Suppressor macrophage (primary cell): ENCODE measurements at regions not wholly inside any gene's neighbourhood (a gene's known extent, or its start where the extent isn't known, plus 50 kb on each side); places are given as distances from the start of the nearest gene placed in this dataset.

ENCODE experiments used
- DNase-seq, 4 experiments: peaks; one replicate each; pipeline ENCODE4 v3.0.0-alpha.2; 2020 to 2022

GRCh38 chr9:111195766-111196165 is 134.3 kb downstream of the OR2K2 start:
- DNase-seq = no peak

GRCh38 chr9:111193095-111193494 is 136.9 kb downstream of the OR2K2 start:
- DNase-seq = no peak

GRCh38 chr9:111192650-111193049 is 137.4 kb downstream of the OR2K2 start:
- DNase-seq = no peak

GRCh38 chr9:111190347-111190746 is 139.7 kb downstream of the OR2K2 start:
- no peak for DNase-seq

GRCh38 chr9:111187376-111187775 is 142.6 kb downstream of the OR2K2 start:
- DNase-seq = no peak

GRCh38 chr9:111186021-111186530 is 143.9 kb downstream of the OR2K2 start:
- DNase-seq = peak; percentile 5 to 68 (median 34)

GRCh38 chr9:111180811-111181210 is 142.5 kb upstream of the LPAR1 start:
- no peak for DNase-seq

- peak; percentile 62 to 80 (median 68) for DNase-seq
These were observed 141.3 kb upstream of the LPAR1 start for GRCh38 chr9:111179577-111179976.

- peak in 2 of 4 experiments; percentile 10 to 19 for DNase-seq
These were observed 140.2 kb upstream of the LPAR1 start for GRCh38 chr9:111178331-111179055.

GRCh38 chr9:111176511-111176910 is 138.2 kb upstream of the LPAR1 start:
- no peak for DNase-seq

GRCh38 chr9:111175350-111175749 is 137.1 kb upstream of the LPAR1 start:
- no peak for DNase-seq

GRCh38 chr9:111167341-111167740 is 129.1 kb upstream of the LPAR1 start:
- DNase-seq = no peak

- peak; percentile 37 to 83 (median 68) for DNase-seq
These were observed 125.6 kb upstream of the LPAR1 start for GRCh38 chr9:111163716-111164389.

- DNase-seq = no peak
These were observed 123.8 kb upstream of the LPAR1 start for GRCh38 chr9:111162026-111162425.

GRCh38 chr9:111161015-111161415 is 122.7 kb upstream of the LPAR1 start:
- peak; percentile 55 to 83 (median 62) for DNase-seq

- no peak for DNase-seq
These were observed 120.7 kb upstream of the LPAR1 start for GRCh38 chr9:111158999-111159398.

GRCh38 chr9:111158363-111158762 is 120.1 kb upstream of the LPAR1 start:
- no peak for DNase-seq

GRCh38 chr9:111154081-111154562 is 115.9 kb upstream of the LPAR1 start:
- DNase-seq = no peak

GRCh38 chr9:111152614-111153406 is 114.5 kb upstream of the LPAR1 start:
- no peak for DNase-seq

- peak in 3 of 4 experiments; percentile 11 to 50 (median 24) for DNase-seq
These were observed 113.3 kb upstream of the LPAR1 start for GRCh38 chr9:111151537-111151936.

- DNase-seq = peak in 2 of 4 experiments; percentile 43 to 66
These were observed 111.9 kb upstream of the LPAR1 start for GRCh38 chr9:111150181-111150580.

- peak in 1 of 4 experiments; percentile 10 for DNase-seq
These were observed 110.9 kb upstream of the LPAR1 start for GRCh38 chr9:111149018-111149759.
